ENCODE measurements at regions not wholly inside any gene's neighbourhood (a gene's known extent, or its start where the extent isn't known, plus 50 kb on each side); places are given as distances from the start of the nearest gene placed in this dataset.
"Not testable (repeated sequence)": the region's sequence is repeated elsewhere in the genome, so short reads cannot be mapped to it uniquely, and the experiment has no call there.

DNA sequence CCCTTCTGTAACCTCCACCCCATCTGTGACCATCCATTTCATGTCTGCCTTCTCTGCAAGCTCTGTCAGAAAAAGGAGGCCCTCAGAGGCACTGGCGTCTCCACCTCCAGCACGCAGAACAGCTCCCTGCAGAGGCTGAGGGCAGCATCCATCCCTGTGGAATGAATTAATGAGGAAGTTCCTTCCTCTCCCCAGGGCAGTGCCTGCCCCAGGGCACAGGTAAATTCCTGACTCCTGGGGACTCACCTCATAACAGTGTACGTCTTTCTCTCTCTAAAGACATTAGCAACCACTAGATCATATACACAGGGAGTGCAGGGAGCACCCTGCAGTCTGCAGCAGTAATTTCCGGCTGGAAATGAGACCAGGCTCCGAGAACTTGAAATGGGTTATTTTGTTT, 155.0 kb upstream of the TMEM132C start:
- H3K27ac ChIP-seq = no peak overlapping the region
- TF ChIP-seq, protein P1, sequence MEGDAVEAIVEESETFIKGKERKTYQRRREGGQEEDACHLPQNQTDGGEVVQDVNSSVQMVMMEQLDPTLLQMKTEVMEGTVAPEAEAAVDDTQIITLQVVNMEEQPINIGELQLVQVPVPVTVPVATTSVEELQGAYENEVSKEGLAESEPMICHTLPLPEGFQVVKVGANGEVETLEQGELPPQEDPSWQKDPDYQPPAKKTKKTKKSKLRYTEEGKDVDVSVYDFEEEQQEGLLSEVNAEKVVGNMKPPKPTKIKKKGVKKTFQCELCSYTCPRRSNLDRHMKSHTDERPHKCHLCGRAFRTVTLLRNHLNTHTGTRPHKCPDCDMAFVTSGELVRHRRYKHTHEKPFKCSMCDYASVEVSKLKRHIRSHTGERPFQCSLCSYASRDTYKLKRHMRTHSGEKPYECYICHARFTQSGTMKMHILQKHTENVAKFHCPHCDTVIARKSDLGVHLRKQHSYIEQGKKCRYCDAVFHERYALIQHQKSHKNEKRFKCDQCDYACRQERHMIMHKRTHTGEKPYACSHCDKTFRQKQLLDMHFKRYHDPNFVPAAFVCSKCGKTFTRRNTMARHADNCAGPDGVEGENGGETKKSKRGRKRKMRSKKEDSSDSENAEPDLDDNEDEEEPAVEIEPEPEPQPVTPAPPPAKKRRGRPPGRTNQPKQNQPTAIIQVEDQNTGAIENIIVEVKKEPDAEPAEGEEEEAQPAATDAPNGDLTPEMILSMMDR (conservative IDR thresholded peaks at IDR 0.05) = no peak

DNA sequence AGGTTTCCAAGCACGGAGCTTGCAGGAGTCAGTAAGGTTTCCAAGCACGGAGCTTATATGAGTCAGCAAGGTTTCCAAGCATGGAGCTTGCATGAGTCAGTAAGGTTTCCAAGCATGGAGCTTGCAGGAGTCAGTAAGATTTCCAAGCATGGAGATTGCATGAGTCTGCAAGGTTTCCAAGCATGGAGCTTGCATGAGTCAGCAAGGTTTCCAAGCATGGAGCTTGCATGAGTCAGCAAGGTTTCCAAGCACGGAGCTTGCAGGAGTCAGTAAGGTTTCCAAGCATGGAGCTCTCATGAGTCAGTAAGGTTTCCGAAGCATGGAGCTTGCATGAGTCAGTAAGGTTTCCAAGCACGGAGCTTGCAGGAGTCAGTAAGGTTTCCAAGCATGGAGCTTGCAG, 153.7 kb upstream of the TMEM132C start:
- H3K27ac ChIP-seq = not testable (repeated sequence)

DNA sequence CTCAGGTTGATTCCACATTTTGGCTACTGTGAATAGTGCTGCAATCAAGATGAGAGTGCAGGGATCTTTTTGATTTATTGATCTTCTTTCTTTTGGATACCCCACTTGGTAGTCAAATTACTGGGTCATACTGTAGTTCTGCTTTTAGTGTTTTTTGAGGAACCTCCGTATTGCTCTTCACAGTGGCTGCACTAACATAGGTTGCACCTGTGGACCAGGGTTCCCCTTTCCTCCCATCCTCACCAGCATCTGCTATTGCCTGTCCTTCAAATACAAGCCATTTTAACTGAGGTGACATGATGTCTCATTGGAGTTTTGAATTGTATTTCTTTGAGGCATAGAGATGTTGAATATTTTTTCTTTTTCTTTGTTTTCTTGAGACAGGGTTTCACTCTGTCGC, 152.5 kb upstream of the TMEM132C start:
- TF ChIP-seq, protein P1 (conservative IDR thresholded peaks at IDR 0.05) = no peak

DNA sequence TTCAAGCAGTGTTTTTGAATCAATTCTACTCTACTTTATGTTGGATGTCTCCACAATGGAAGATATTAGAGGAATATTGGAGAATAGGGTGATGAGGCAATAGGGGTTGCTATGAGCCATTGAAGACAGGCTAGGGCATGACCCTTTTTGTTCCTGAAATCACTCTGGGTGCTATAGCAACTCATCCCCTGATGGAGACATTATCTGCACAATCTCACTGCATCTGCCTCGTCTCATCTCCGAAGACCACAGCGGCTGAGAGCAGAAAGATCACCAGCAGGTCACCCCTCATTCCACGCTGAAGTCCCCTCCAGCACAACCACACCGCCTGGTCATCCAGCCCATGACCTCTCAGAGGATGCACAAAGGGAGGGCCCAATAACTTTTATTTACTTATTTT, 150.4 kb upstream of the TMEM132C start:
- TF ChIP-seq, protein P1 (conservative IDR thresholded peaks at IDR 0.05) = no peak
- H3K27ac ChIP-seq = no peak overlapping the region

More for the DNA sequence above, 152.5 kb upstream of the TMEM132C start:
- no peak overlapping the region for H3K27ac ChIP-seq

DNA sequence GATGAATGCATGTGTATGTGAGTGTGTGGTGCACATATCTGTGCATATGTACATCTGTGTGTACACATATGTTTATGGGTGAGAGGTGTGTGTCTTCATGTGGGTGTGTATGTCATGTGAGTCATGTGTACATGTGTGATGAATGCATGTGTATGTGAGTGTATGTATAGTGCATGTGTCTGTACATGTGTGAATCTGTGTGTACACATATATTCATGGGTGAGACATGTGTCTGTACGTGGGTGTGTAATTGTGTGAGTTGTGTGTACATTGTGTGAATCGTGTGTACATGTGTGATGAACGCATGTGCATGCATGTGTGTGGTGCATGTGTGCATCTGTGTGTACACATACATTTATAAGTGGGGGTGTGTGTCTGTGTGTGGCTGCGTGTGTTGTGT, 146.9 kb upstream of the TMEM132C start:
- no peak overlapping the region for H3K27ac ChIP-seq
- TF ChIP-seq, protein P1 (conservative IDR thresholded peaks at IDR 0.05) = no peak

DNA sequence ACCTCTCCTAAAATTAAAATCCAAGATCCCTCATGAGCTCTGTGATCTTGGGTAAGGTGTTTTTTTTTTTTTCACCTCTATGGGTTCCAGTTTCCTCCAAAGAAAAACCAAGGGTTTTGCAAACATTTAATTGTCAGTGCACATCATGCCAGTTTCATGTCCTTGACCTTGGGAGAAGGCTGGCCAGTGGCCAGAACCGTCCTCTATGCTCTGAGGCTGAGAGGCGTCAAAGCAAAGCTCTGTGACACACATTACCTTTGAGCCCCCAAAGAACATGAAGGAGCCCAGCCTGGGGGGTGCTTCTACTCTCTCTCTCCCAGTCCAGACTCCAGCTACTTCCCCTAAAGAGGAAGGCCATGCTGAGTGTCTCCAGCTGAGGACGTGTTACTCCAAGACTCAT, 145.5 kb upstream of the TMEM132C start:
- H3K27ac ChIP-seq = no peak overlapping the region
- TF ChIP-seq, protein P1 (conservative IDR thresholded peaks at IDR 0.05) = no peak

DNA sequence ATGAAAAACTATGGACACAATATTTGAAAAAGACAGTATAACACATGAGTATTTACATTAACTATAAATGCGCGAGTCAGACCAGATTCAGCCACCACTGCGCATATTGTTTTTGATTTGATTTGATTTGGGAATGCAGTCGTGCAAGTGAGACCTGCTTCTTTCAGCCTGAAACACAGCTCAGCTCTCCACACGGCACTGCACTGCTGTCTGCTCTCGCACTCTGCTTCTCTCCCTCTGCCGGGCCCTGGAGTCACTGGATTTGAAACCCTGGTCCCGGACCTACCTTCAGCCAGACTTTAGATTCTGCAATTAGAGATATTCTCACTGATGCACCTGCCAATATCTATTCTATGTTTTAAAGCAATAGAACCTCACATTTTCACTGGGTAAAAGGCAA, 143.9 kb upstream of the TMEM132C start:
- H3K27ac ChIP-seq = no peak overlapping the region
- TF ChIP-seq, protein P1 (conservative IDR thresholded peaks at IDR 0.05) = no peak

DNA sequence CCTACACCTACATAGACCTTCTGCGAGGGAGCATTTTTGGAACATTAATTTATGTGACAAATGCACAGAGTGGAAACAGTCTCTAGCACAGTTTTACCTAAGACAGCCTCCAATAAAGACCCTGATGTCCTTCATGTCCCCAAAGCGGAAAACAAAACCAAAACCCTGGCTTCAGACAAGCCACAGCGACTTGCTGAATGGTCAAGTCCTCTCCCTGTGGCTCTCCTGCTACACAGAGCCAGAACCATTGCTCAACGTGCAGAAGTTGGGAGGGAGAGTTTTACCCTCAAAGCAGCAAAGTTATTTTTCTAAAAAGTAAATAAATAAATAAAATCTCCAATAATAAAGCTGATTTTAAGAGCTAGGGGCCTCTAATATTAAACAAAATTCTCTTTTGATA, 135.0 kb upstream of the TMEM132C start:
- H3K27ac ChIP-seq = no peak overlapping the region
- TF ChIP-seq, protein P1 (conservative IDR thresholded peaks at IDR 0.05) = no peak

All from VCaP (cell line).